GM20000 (cell line): ENCODE measurements at regions not wholly inside any gene's neighbourhood (a gene's known extent, or its start where the extent isn't known, plus 50 kb on each side); places are given as distances from the start of the nearest gene placed in this dataset.
A peak's percentile ranks its signal among the peaks of the same experiment; 100 is the strongest.

Source experiments
- DNase-seq: peaks from one replicate; pipeline ENCODE4 v3.0.0; 2012; ENCODE audit warnings: low spot score
- CTCF ChIP-seq: IDR thresholded peaks from 2 replicates; pipeline ENCODE4 v1.5.1; 2012; ENCODE audit warnings: mild to moderate bottlenecking, control low read depth; ENCODE audit errors: extremely low read depth, missing control alignments

GRCh38 chr13:78238911-78239310 is 320.3 kb upstream of the EDNRB start:
- TF ChIP-seq CTCF = no peak
- no peak for DNase-seq

- no peak for DNase-seq
- TF ChIP-seq CTCF = no peak
Observed at GRCh38 chr13:78228940-78229339, 310.3 kb upstream of the EDNRB start.

- no peak for TF ChIP-seq CTCF
Observed at GRCh38 chr13:78228211-78228610, 309.6 kb upstream of the EDNRB start.

GRCh38 chr13:78227709-78228108 is 309.1 kb upstream of the EDNRB start:
- DNase-seq = no peak
- no peak for TF ChIP-seq CTCF

More at GRCh38 chr13:78228211-78228610, 309.6 kb upstream of the EDNRB start:
- no peak for DNase-seq

GRCh38 chr13:78215458-78216108 is 297.0 kb upstream of the EDNRB start:
- no peak for DNase-seq
- TF ChIP-seq CTCF = no peak

GRCh38 chr13:78201411-78201810 is 282.8 kb upstream of the EDNRB start:
- DNase-seq = peak; percentile 45
- TF ChIP-seq CTCF = no peak

- TF ChIP-seq CTCF = no peak
- DNase-seq = no peak
Observed at GRCh38 chr13:78198821-78199220, 280.2 kb upstream of the EDNRB start.
